Esophagus squamous epithelium (tissue), 4 donors: ENCODE measurements at regions not wholly inside any gene's neighbourhood (a gene's known extent, or its start where the extent isn't known, plus 50 kb on each side); places are given as distances from the start of the nearest gene placed in this dataset.

Experiments used
- POLR2A ChIP-seq, 4 donors: fragments of 450-650 bp; IDR thresholded peaks; one replicate each; pipeline ENCODE4 v1.6.1; 2017; ENCODE audit warnings: antibody characterized with exemption in 4 of 4, mild to moderate bottlenecking in 4 of 4, moderate library complexity in 3 of 4
- TF ChIP-seq, protein P1 (sequence below), 6 experiments: fragments of 450-650 bp in 4 of 6; fragments of 200-600 bp in 2 of 6; sonication (generic) in 2 of 6; IDR thresholded peaks; one replicate each; pipeline ENCODE4 v1.5.1; 2016 to 2019; ENCODE audit warnings: antibody characterized with exemption in 6 of 6, mild to moderate bottlenecking in 4 of 6, moderate library complexity in 4 of 6

DNA sequence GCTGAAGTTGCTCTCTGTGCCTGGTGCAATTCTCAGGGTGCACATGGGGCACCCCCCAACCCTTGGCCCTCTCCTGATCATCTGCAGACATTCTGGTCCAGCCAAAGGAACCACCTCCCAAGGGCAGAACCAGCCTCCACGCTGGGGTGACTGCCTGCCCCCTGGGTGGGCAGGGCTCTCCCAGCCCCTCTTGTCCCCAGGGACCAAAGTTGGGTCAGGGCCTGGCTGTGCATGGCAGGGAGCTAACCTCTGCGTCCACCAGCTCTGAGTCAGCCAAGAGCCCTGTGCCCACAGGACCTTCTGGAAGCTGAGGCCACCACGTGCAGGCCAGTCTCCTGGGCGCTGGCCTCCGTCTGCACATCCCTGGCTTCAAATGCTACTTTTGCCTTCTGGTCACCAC lies 101.9 kb downstream of the SIK1 start:
- TF ChIP-seq, protein P1, sequence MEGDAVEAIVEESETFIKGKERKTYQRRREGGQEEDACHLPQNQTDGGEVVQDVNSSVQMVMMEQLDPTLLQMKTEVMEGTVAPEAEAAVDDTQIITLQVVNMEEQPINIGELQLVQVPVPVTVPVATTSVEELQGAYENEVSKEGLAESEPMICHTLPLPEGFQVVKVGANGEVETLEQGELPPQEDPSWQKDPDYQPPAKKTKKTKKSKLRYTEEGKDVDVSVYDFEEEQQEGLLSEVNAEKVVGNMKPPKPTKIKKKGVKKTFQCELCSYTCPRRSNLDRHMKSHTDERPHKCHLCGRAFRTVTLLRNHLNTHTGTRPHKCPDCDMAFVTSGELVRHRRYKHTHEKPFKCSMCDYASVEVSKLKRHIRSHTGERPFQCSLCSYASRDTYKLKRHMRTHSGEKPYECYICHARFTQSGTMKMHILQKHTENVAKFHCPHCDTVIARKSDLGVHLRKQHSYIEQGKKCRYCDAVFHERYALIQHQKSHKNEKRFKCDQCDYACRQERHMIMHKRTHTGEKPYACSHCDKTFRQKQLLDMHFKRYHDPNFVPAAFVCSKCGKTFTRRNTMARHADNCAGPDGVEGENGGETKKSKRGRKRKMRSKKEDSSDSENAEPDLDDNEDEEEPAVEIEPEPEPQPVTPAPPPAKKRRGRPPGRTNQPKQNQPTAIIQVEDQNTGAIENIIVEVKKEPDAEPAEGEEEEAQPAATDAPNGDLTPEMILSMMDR (IDR thresholded peaks at IDR 0.05) = no peak
- no peak for TF ChIP-seq POLR2A (IDR thresholded peaks at IDR 0.05)
